Breast epithelium (tissue), 4 donors: ENCODE measurements at regions not wholly inside any gene's neighbourhood (a gene's known extent, or its start where the extent isn't known, plus 50 kb on each side); places are given as distances from the start of the nearest gene placed in this dataset.
"Not testable (repeated sequence)": the region's sequence is repeated elsewhere in the genome, so short reads cannot be mapped to it uniquely, and the experiment has no call there.

ENCODE experiments used
- DNase-seq, 2 donors: peaks; one replicate each; pipeline ENCODE4 v3.0.0-alpha.2; 2019; ENCODE audit warnings: low spot score in 2 of 2
- H3K27ac ChIP-seq, 2 donors: fragments of 200-600 bp; sonication (generic) in 1 of 2; one replicate each; pipeline ENCODE4 v1.5.1; 2016 to 2019; ENCODE audit warnings: mild to moderate bottlenecking in 1 of 2
- H3K27me3 ChIP-seq, 2 donors: fragments of 200-600 bp; sonication (generic) in 1 of 2; one replicate each; pipeline versions ENCODE4 v1.5.1 to v1.6.0; 2017 to 2019; ENCODE audit warnings: control low read depth in 1 of 2, mild to moderate bottlenecking in 1 of 2
- H3K36me3 ChIP-seq: fragments of 200-600 bp; one replicate; pipeline ENCODE4 v1.5.1; 2019
- H3K4me1 ChIP-seq, 2 donors: fragments of 200-600 bp; sonication (generic); one replicate each; pipeline ENCODE4 v1.5.1; 2016 to 2019; ENCODE audit warnings: control low read depth in 1 of 2
- H3K4me3 ChIP-seq, 3 donors: fragments of 200-600 bp; sonication (generic); 1 replicate in 2 of 3; 2 replicates in 1 of 3; pipeline ENCODE4 v1.5.1; 2016 to 2019; ENCODE audit warnings: mild to moderate bottlenecking in 3 of 3, moderate library complexity in 2 of 3
- H3K9me3 ChIP-seq, 2 donors: fragments of 200-600 bp; sonication (generic) in 1 of 2; one replicate each; pipeline ENCODE4 v1.5.1; 2016 to 2019; ENCODE audit warnings: control low read depth in 1 of 2
- CTCF ChIP-seq, 3 donors: fragments of 450-650 bp; IDR thresholded peaks; one replicate each; pipeline ENCODE4 v1.5.1; 2016 to 2017; ENCODE audit warnings: antibody characterized with exemption in 3 of 3, mild to moderate bottlenecking in 3 of 3, moderate library complexity in 3 of 3
- POLR2A ChIP-seq: fragments of 450-650 bp; IDR thresholded peaks from one replicate; pipeline ENCODE4 v1.6.1; 2016; ENCODE audit warnings: antibody characterized with exemption, mild to moderate bottlenecking, moderate library complexity
- POLR2AphosphoS5 ChIP-seq, 3 donors: sonication (generic); formaldehyde crosslinking; IDR thresholded peaks; one replicate each; pipeline ENCODE4 v1.6.1; 2017; ENCODE audit warnings: antibody characterized with exemption in 3 of 3
- intact Hi-C: fragments of 100-400 bp; cut with DNase I; formaldehyde crosslinking; loops from one replicate; pipeline ENCODE4 v1.15.1; 2023; ENCODE audit warnings: low total_unique reads

GRCh38 chr5:130747556-130747955 lies 417.5 kb downstream of the HINT1 start:
- no peaks in the 10 kb centered on the region for H3K36me3 ChIP-seq
- peaks cover 0 to 6% of the 10 kb centered on the region in 2 donors for H3K9me3 ChIP-seq
- intact Hi-C loops, result no loop called here
- no peak for TF ChIP-seq CTCF (IDR thresholded peaks at IDR 0.05)
- no peak for DNase-seq
- H3K4me3 ChIP-seq, result no peak overlapping the region
- H3K27ac ChIP-seq, result no peak overlapping the region
- H3K27me3 ChIP-seq, result no peaks in the 10 kb centered on the region
- no peaks in the 10 kb centered on the region for H3K4me1 ChIP-seq

GRCh38 chr5:130746641-130747040 lies 418.4 kb downstream of the HINT1 start:
- H3K9me3 ChIP-seq, DNase-seq, H3K4me3 ChIP-seq, H3K27me3 ChIP-seq, H3K36me3 ChIP-seq, H3K27ac ChIP-seq, H3K4me1 ChIP-seq, intact Hi-C loops: not testable (repeated sequence)

GRCh38 chr5:130743092-130743491 lies 422.0 kb downstream of the HINT1 start:
- H3K9me3 ChIP-seq, result peaks cover 3 to 14% of the 10 kb centered on the region in 2 donors
- no peaks in the 10 kb centered on the region for H3K4me1 ChIP-seq
- H3K27me3 ChIP-seq, result no peaks in the 10 kb centered on the region
- DNase-seq, result no peak
- TF ChIP-seq POLR2AphosphoS5 (IDR thresholded peaks at IDR 0.05) (no peak), POLR2A (no peak), CTCF (IDR thresholded peaks at IDR 0.05) (no peak)
- H3K27ac ChIP-seq, result no peak overlapping the region
- intact Hi-C loops, result no loop called here
- H3K36me3 ChIP-seq, result no peaks in the 10 kb centered on the region
- H3K4me3 ChIP-seq, result no peak overlapping the region

GRCh38 chr5:130740047-130740569 lies 424.9 kb downstream of the HINT1 start:
- H3K4me1 ChIP-seq, result no peaks in the 10 kb centered on the region
- no peak overlapping the region for H3K27ac ChIP-seq
- H3K4me3 ChIP-seq, result no peak overlapping the region
- intact Hi-C loops, result no loop called here
- peaks cover 3 to 8% of the 10 kb centered on the region in 2 donors for H3K9me3 ChIP-seq
- no peaks in the 10 kb centered on the region for H3K36me3 ChIP-seq
- TF ChIP-seq POLR2AphosphoS5 (IDR thresholded peaks at IDR 0.05) (no peak), CTCF (IDR thresholded peaks at IDR 0.05) (no peak), POLR2A (no peak)
- H3K27me3 ChIP-seq, result no peaks in the 10 kb centered on the region
- DNase-seq, result no peak

GRCh38 chr5:130731839-130732238 lies 433.2 kb downstream of the HINT1 start:
- Histone ChIP-seq H3K27me3 (no peaks in the 10 kb centered on the region), H3K4me3 (no peak overlapping the region), H3K36me3 (no peaks in the 10 kb centered on the region), H3K4me1 (no peaks in the 10 kb centered on the region), H3K9me3 (peaks cover 5 to 9% of the 10 kb centered on the region in 2 donors), H3K27ac (no peak overlapping the region)
- no peak for DNase-seq
- TF ChIP-seq CTCF (IDR thresholded peaks at IDR 0.05), result no peak
- TF ChIP-seq POLR2A, result no peak
- no peak for TF ChIP-seq POLR2AphosphoS5 (IDR thresholded peaks at IDR 0.05)
- intact Hi-C loops, result no loop called here

- H3K27ac ChIP-seq, result no peak overlapping the region
- no peaks in the 10 kb centered on the region for H3K4me1 ChIP-seq
- DNase-seq, result no peak
- no peak overlapping the region for H3K4me3 ChIP-seq
- intact Hi-C loops, result no loop called here
- TF ChIP-seq POLR2AphosphoS5 (IDR thresholded peaks at IDR 0.05) (no peak), CTCF (IDR thresholded peaks at IDR 0.05) (no peak), POLR2A (no peak)
- no peaks in the 10 kb centered on the region for H3K36me3 ChIP-seq
- peaks cover 5 to 9% of the 10 kb centered on the region in 2 donors for H3K9me3 ChIP-seq
- H3K27me3 ChIP-seq, result no peaks in the 10 kb centered on the region
Measured at GRCh38 chr5:130729541-130729940, 435.5 kb downstream of the HINT1 start.
